WTC11 (cell line): ENCODE measurements at regions not wholly inside any gene's neighbourhood (a gene's known extent, or its start where the extent isn't known, plus 50 kb on each side); places are given as distances from the start of the nearest gene placed in this dataset.

Experiments used
- CTCF ChIP-seq: fragments of 200-600 bp; IDR thresholded peaks from 2 replicates; pipeline ENCODE4 v1.8.0; 2022; ENCODE audit warnings: antibody characterized with exemption
- ELF4 ChIP-seq: sonication (generic); formaldehyde crosslinking; IDR thresholded peaks from 2 replicates; pipeline ENCODE4 v1.8.1; 2022; ENCODE audit warnings: low read depth, mild to moderate bottlenecking, moderate library complexity, missing genetic modification reagents
- FOXP1 ChIP-seq: sonication (generic); formaldehyde crosslinking; IDR thresholded peaks from 2 replicates; pipeline ENCODE4 v1.8.0; 2022; ENCODE audit warnings: missing genetic modification reagents, mild to moderate bottlenecking, moderate library complexity, borderline replicate concordance
- HMGA2 ChIP-seq: fragments of 250-450 bp; sonication (Bioruptor Pico); IDR thresholded peaks from 2 replicates; pipeline ENCODE4 v1.4.0; 2021; ENCODE audit warnings: mild to moderate bottlenecking, moderate library complexity
- IRF2 ChIP-seq: sonication (generic); formaldehyde crosslinking; IDR thresholded peaks from 2 replicates; pipeline ENCODE4 v1.8.0; 2022; ENCODE audit warnings: low read depth, missing genetic modification reagents, borderline replicate concordance
- MAX ChIP-seq: sonication (generic); formaldehyde crosslinking; IDR thresholded peaks from 2 replicates; pipeline ENCODE4 v1.8.0; 2022; ENCODE audit warnings: mild to moderate bottlenecking, missing genetic modification reagents
- NR1H2 ChIP-seq: sonication (generic); formaldehyde crosslinking; IDR thresholded peaks from 2 replicates; pipeline ENCODE4 v1.9.0; 2021; ENCODE audit warnings: mild to moderate bottlenecking, moderate library complexity, missing genetic modification reagents
- SMAD3 ChIP-seq: sonication (generic); formaldehyde crosslinking; IDR thresholded peaks from 2 replicates; pipeline ENCODE4 v1.8.0; 2022; ENCODE audit warnings: missing genetic modification reagents, mild to moderate bottlenecking, borderline replicate concordance
- STAT6 ChIP-seq: sonication (generic); formaldehyde crosslinking; conservative IDR thresholded peaks from 2 replicates; pipeline ENCODE4 v1.8.1; 2023; ENCODE audit warnings: mild to moderate bottlenecking, low read depth, missing genetic modification reagents, moderate library complexity
- TEAD4 ChIP-seq: sonication (generic); formaldehyde crosslinking; IDR thresholded peaks from 2 replicates; pipeline ENCODE4 v1.8.0; 2022; ENCODE audit warnings: mild to moderate bottlenecking, missing genetic modification reagents
- USF2 ChIP-seq: sonication (generic); formaldehyde crosslinking; IDR thresholded peaks from 2 replicates; pipeline ENCODE4 v1.8.1; 2023; ENCODE audit warnings: mild to moderate bottlenecking, missing genetic modification reagents, moderate library complexity
- ZNF121 ChIP-seq: sonication (generic); formaldehyde crosslinking; IDR thresholded peaks from 2 replicates; pipeline ENCODE4 v1.8.0; 2023; ENCODE audit warnings: missing genetic modification reagents

- TF ChIP-seq ELF4 (CRISPR knock-in tag) (no peak), CTCF (no peak), MAX (no peak), FOXP1 (CRISPR knock-in tag) (no peak), TEAD4 (CRISPR knock-in tag) (no peak), NR1H2 (no peak), SMAD3 (no peak), ZNF121 (no peak), STAT6 (no peak), HMGA2 (CRISPR knock-in tag) (no peak), IRF2 (CRISPR knock-in tag) (no peak), USF2 (CRISPR knock-in tag) (no peak)
Observed at GRCh38 chr1:30597711-30598110, 125.7 kb downstream of the MATN1 start.
